Aorta (tissue), 5 donors: ENCODE measurements at regions not wholly inside any gene's neighbourhood (a gene's known extent, or its start where the extent isn't known, plus 50 kb on each side); places are given as distances from the start of the nearest gene placed in this dataset.

Source experiments
- ATAC-seq: fragments of 200-7000 bp; cut with Tn5 transposase; one replicate; pipeline ENCODE4 v1.9.1; 2022; ENCODE audit warnings: moderate library complexity; ENCODE audit not compliant: low FRiP score
- DNase-seq, 2 donors: peaks; one replicate each; pipeline ENCODE4 v3.0.0-alpha.2; 2020
- H3K27ac ChIP-seq, 2 donors: one replicate each; pipeline ENCODE4 v1.5.1; 2013; ENCODE audit warnings: low read length in 2 of 2, mild to moderate bottlenecking in 2 of 2, moderate library complexity in 2 of 2, control low read depth in 1 of 2, inconsistent platforms in 1 of 2, low read depth in 1 of 2
- H3K27me3 ChIP-seq, 2 donors: one replicate each; pipeline ENCODE4 v1.6.1; 2013; ENCODE audit warnings: control low read depth in 1 of 2, low read length in 1 of 2, mild to moderate bottlenecking in 1 of 2, moderate library complexity in 1 of 2; ENCODE audit not compliant: insufficient read depth in 2 of 2, control insufficient read depth in 1 of 2
- H3K36me3 ChIP-seq, 2 donors: one replicate each; pipeline ENCODE4 v1.6.1; 2013; ENCODE audit warnings: control low read depth in 1 of 2, low read length in 1 of 2, mild to moderate bottlenecking in 1 of 2; ENCODE audit not compliant: insufficient read depth in 2 of 2, control insufficient read depth in 1 of 2
- H3K4me1 ChIP-seq, 2 donors: one replicate each; pipeline ENCODE4 v1.6.1; 2013; ENCODE audit warnings: low read length in 2 of 2, control low read depth in 1 of 2, mild to moderate bottlenecking in 1 of 2, moderate library complexity in 1 of 2; ENCODE audit not compliant: insufficient read depth in 2 of 2, control insufficient read depth in 1 of 2
- H3K4me3 ChIP-seq, 2 donors: one replicate each; pipeline ENCODE4 v1.5.1; 2013; ENCODE audit warnings: low read length in 2 of 2, control low read depth in 1 of 2, mild to moderate bottlenecking in 1 of 2
- H3K9me3 ChIP-seq: one replicate; pipeline ENCODE4 v1.6.1; 2013; ENCODE audit warnings: mild to moderate bottlenecking, low read length; ENCODE audit not compliant: control insufficient read depth
- WGBS, 2 donors: extraction: QIAGEN DNeasy Blood & Tissue Kit; methylation state at CpG; one replicate each; pipeline ENCODE4 v1.1.7; 2013; 5-methylcytosine and 5-hydroxymethylcytosine counted together
- intact Hi-C, 2 donors: fragments of 100-400 bp; cut with DNase I; formaldehyde crosslinking; loops; one replicate each; pipeline versions ENCODE4 v1.14.2 to v1.15.0; 2022
- donor health status: healthy with polysubstance abuse.
- donor health status: Bipolar disorder and iron deficiency.
- donor health status: DM: no; HTN: no; CAD: no.
- donor health status: DM: no; HTN: no; CAD: no.
- donor health status: DM: yes; HTN: yes; CAD: no.

- H3K9me3 ChIP-seq = no peaks in the 10 kb centered on the region
- H3K27ac ChIP-seq = no peak overlapping the region
- DNase-seq (no peak), ATAC-seq (no peak)
- H3K27me3 ChIP-seq = no peaks in the 10 kb centered on the region
- no peaks in the 10 kb centered on the region for H3K36me3 ChIP-seq
- no peaks in the 10 kb centered on the region for H3K4me1 ChIP-seq
- intact Hi-C loops = loop anchor here in 1 of 2 donors (5.0 kb wide), 1 partner anchor 162 kb away; the partner anchor contains the start of gene GPC1
- 75 to 82% methylated on average over 2 of the region's 2 CpGs for WGBS, 2 donors
- no peak overlapping the region for H3K4me3 ChIP-seq
Observed at GRCh38 chr2:240275386-240275785, 134.9 kb upstream of the OTOS start.

- no peaks in the 10 kb centered on the region for H3K9me3 ChIP-seq
- peak; percentile 77 to 85 for DNase-seq
- H3K27ac ChIP-seq = no peak overlapping the region
- intact Hi-C loops = loop anchor here in 1 of 2 donors (1.0 to 5.0 kb wide), 2 partner anchors 18 to 160 kb away; partner anchors contain the start of gene GPC1
- no peak for ATAC-seq
- H3K36me3 ChIP-seq = no peaks in the 10 kb centered on the region
- H3K4me1 ChIP-seq = no peaks in the 10 kb centered on the region
- no peaks in the 10 kb centered on the region for H3K27me3 ChIP-seq
- 44% methylated on average over 8 of the region's 8 CpGs for WGBS, 2 donors
- H3K4me3 ChIP-seq = no peak overlapping the region
Observed at GRCh38 chr2:240277073-240277806, 136.8 kb upstream of the OTOS start.

GRCh38 chr2:240277807-240278522 lies 137.5 kb upstream of the OTOS start:
- ATAC-seq (no peak), DNase-seq (no peak)
- Histone ChIP-seq H3K4me3 (no peak overlapping the region), H3K4me1 (no peaks in the 10 kb centered on the region), H3K27me3 (no peaks in the 10 kb centered on the region), H3K27ac (no peak overlapping the region), H3K36me3 (no peaks in the 10 kb centered on the region), H3K9me3 (no peaks in the 10 kb centered on the region)
- intact Hi-C loops = loop anchor here in 1 of 2 donors (1.0 to 5.0 kb wide), 2 partner anchors 19 to 159 kb away; partner anchors contain the start of gene GPC1
- 82 to 86% methylated on average over 3 of the region's 3 CpGs for WGBS, 2 donors

- H3K36me3 ChIP-seq = no peaks in the 10 kb centered on the region
- no peaks in the 10 kb centered on the region for H3K27me3 ChIP-seq
- no peaks in the 10 kb centered on the region for H3K4me1 ChIP-seq
- intact Hi-C loops = loop anchor here in 1 of 2 donors (5.0 kb wide), 1 partner anchor 159 kb away; the partner anchor contains the start of gene GPC1
- ATAC-seq (no peak), DNase-seq (no peak)
- H3K27ac ChIP-seq = no peak overlapping the region
- no peak overlapping the region for H3K4me3 ChIP-seq
- no peaks in the 10 kb centered on the region for H3K9me3 ChIP-seq
Observed at GRCh38 chr2:240278661-240279060, 138.2 kb upstream of the OTOS start.

- intact Hi-C loops = no loop called here
- H3K4me1 ChIP-seq = no peaks in the 10 kb centered on the region
- ATAC-seq (no peak), DNase-seq (no peak)
- no peaks in the 10 kb centered on the region for H3K27me3 ChIP-seq
- H3K36me3 ChIP-seq = no peaks in the 10 kb centered on the region
- H3K4me3 ChIP-seq = no peak overlapping the region
- 11 to 12% methylated on average over 2 of the region's 2 CpGs for WGBS, 2 donors
- no peaks in the 10 kb centered on the region for H3K9me3 ChIP-seq
- H3K27ac ChIP-seq = no peak overlapping the region
Observed at GRCh38 chr2:240280621-240281020, 140.2 kb upstream of the OTOS start.

GRCh38 chr2:240284503-240285259 lies 144.2 kb upstream of the OTOS start:
- H3K27ac ChIP-seq = no peak overlapping the region

GRCh38 chr2:240285725-240286124 lies 145.3 kb upstream of the OTOS start:
- intact Hi-C loops = no loop called here
- H3K9me3 ChIP-seq = no peaks in the 10 kb centered on the region
- ATAC-seq (no peak), DNase-seq (no peak)
- H3K27me3 ChIP-seq = no peaks in the 10 kb centered on the region
- 73 to 88% methylated on average over 4 of the region's 4 CpGs for WGBS, 2 donors
- H3K4me3 ChIP-seq = no peak overlapping the region
- H3K36me3 ChIP-seq = no peaks in the 10 kb centered on the region
- no peak overlapping the region for H3K27ac ChIP-seq
- no peaks in the 10 kb centered on the region for H3K4me1 ChIP-seq

More at GRCh38 chr2:240284503-240285259, 144.2 kb upstream of the OTOS start:
- no peaks in the 10 kb centered on the region for H3K36me3 ChIP-seq
- DNase-seq = no peak
- H3K27me3 ChIP-seq = no peaks in the 10 kb centered on the region
- WGBS, 2 donors = 89 to 90% methylated on average over 13 of the region's 13 CpGs
- ATAC-seq = no peak
- no peaks in the 10 kb centered on the region for H3K9me3 ChIP-seq
- intact Hi-C loops = no loop called here
- no peaks in the 10 kb centered on the region for H3K4me1 ChIP-seq
- no peak overlapping the region for H3K4me3 ChIP-seq

GRCh38 chr2:240286596-240286995 lies 146.1 kb upstream of the OTOS start:
- no peak for DNase-seq
- H3K9me3 ChIP-seq = no peaks in the 10 kb centered on the region
- H3K4me3 ChIP-seq = no peak overlapping the region
- 88 to 90% methylated on average over 6 of the region's 6 CpGs for WGBS, 2 donors
- no peak overlapping the region for H3K27ac ChIP-seq
- ATAC-seq = no peak
- intact Hi-C loops = no loop called here
- H3K36me3 ChIP-seq = no peaks in the 10 kb centered on the region
- H3K27me3 ChIP-seq = no peaks in the 10 kb centered on the region
- H3K4me1 ChIP-seq = no peaks in the 10 kb centered on the region
